ENCODE measurements at regions not wholly inside any gene's neighbourhood (a gene's known extent, or its start where the extent isn't known, plus 50 kb on each side); places are given as distances from the start of the nearest gene placed in this dataset.

DNA sequence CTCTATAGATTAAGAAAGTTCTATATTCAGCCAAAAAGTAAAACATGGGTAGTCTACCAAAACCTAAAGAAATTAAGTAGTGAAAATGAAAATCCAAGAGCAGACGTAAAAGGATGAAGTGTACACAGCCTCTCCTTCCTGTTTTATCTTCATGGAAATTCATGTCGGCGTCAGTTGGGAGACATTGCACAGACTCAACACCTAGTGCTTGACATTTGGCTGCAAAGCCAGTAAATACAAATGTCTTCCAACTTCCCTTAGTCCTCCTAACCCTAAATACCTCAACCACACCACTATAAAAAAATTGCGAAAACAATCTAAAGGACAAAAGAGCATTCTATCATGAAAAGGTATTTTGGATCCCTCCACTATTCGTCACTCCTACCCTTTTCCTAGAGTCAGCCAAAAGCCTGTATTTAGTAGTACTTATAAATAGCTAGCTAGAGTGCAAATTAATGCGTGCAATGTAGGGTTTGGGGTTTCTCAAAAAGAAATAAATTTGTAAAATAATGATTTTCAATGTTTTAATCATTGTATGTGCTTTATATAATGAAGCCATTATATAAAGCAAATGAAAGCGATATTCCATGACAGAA is 56.4 kb upstream of the TRPC4 start:
- H3K9me3 ChIP-seq (ENCODE audit: low read length) = no peaks in the 10 kb centered on the region
- H3K9ac ChIP-seq (ENCODE audit: low read length) = no peak overlapping the region
- no peaks in the 10 kb centered on the region for H3K27me3 ChIP-seq (ENCODE audit: insufficient read depth, low read depth, low read length)
- H3K4me2 ChIP-seq (ENCODE audit: low read length) = no peak overlapping the region
- no peaks in the 10 kb centered on the region for H4K20me1 ChIP-seq (ENCODE audit: insufficient read depth)
- H3K27ac ChIP-seq (ENCODE audit: low read length) = no peak overlapping the region
- no peak overlapping the region for H3K4me3 ChIP-seq (ENCODE audit: low read length)
- no peaks in the 10 kb centered on the region for H3K36me3 ChIP-seq (ENCODE audit: insufficient read depth, low read length)
- H2AFZ ChIP-seq (ENCODE audit: low read depth, low read length) = no peak overlapping the region
- H3F3A ChIP-seq (ENCODE audit: insufficient read depth, low read length, poor library complexity, severe bottlenecking) = peaks cover 8% of the 10 kb centered on the region
- no peaks in the 10 kb centered on the region for H3K9me2 ChIP-seq (ENCODE audit: insufficient read depth, low read length)
- H3K79me2 ChIP-seq (replicated peaks; ENCODE audit: insufficient read depth, low read length) = no peaks in the 10 kb centered on the region
- TF ChIP-seq REST (IDR thresholded peaks at IDR 0.05; ENCODE audit: borderline replicate concordance) = no peak
- TF ChIP-seq EP300 (conservative IDR thresholded peaks at IDR 0.05; ENCODE audit: poor library complexity, severe bottlenecking) = no peak
- no peak for TF ChIP-seq RAD21 (conservative IDR thresholded peaks at IDR 0.05)
- TF ChIP-seq POLR2AphosphoS5 (IDR thresholded peaks at IDR 0.05) = no peak
- no peak for TF ChIP-seq MXI1 (conservative IDR thresholded peaks at IDR 0.05; ENCODE audit: poor library complexity, severe bottlenecking)
- TF ChIP-seq SMC3 (conservative IDR thresholded peaks at IDR 0.05; ENCODE audit: poor library complexity) = no peak
- no peak for TF ChIP-seq TAF1 (IDR thresholded peaks at IDR 0.05; ENCODE audit: low read depth)
- TF ChIP-seq CTCF (IDR thresholded peaks at IDR 0.05; ENCODE audit: poor library complexity, severe bottlenecking) = no peak
- no peak for TF ChIP-seq EZH2 (IDR thresholded peaks at IDR 0.05; ENCODE audit: borderline replicate concordance, insufficient read depth, low read length, poor library complexity, severe bottlenecking)

GRCh38 chr13:37923236-37923635 is 53.7 kb upstream of the TRPC4 start:
- no peak for TF ChIP-seq REST (IDR thresholded peaks at IDR 0.05; ENCODE audit: borderline replicate concordance)
- no peak for TF ChIP-seq EZH2 (IDR thresholded peaks at IDR 0.05; ENCODE audit: borderline replicate concordance, insufficient read depth, low read length, poor library complexity, severe bottlenecking)
- no peak for TF ChIP-seq TAF1 (IDR thresholded peaks at IDR 0.05; ENCODE audit: low read depth)
- no peak for TF ChIP-seq SMC3 (conservative IDR thresholded peaks at IDR 0.05; ENCODE audit: poor library complexity)
- no peak for TF ChIP-seq RAD21 (conservative IDR thresholded peaks at IDR 0.05)
- no peak for TF ChIP-seq POLR2AphosphoS5 (IDR thresholded peaks at IDR 0.05)
- TF ChIP-seq MXI1 (conservative IDR thresholded peaks at IDR 0.05; ENCODE audit: poor library complexity, severe bottlenecking) = no peak
- no peak for TF ChIP-seq CTCF (IDR thresholded peaks at IDR 0.05; ENCODE audit: poor library complexity, severe bottlenecking)
- no peak for TF ChIP-seq EP300 (conservative IDR thresholded peaks at IDR 0.05; ENCODE audit: poor library complexity, severe bottlenecking)
- H3K36me3 ChIP-seq (ENCODE audit: insufficient read depth, low read length) = no peaks in the 10 kb centered on the region

More at GRCh38 chr13:37923236-37923635, 53.7 kb upstream of the TRPC4 start:
- H3K4me2 ChIP-seq (ENCODE audit: low read length) = no peak overlapping the region
- peaks cover 8% of the 10 kb centered on the region for H3F3A ChIP-seq (ENCODE audit: insufficient read depth, low read length, poor library complexity, severe bottlenecking)
- no peaks in the 10 kb centered on the region for H3K9me2 ChIP-seq (ENCODE audit: insufficient read depth, low read length)
- H4K20me1 ChIP-seq (ENCODE audit: insufficient read depth) = no peaks in the 10 kb centered on the region
- no peak overlapping the region for H3K9ac ChIP-seq (ENCODE audit: low read length)
- no peaks in the 10 kb centered on the region for H3K9me3 ChIP-seq (ENCODE audit: low read length)
- H2AFZ ChIP-seq (ENCODE audit: low read depth, low read length) = no peak overlapping the region
- H3K27me3 ChIP-seq (ENCODE audit: insufficient read depth, low read depth, low read length) = no peaks in the 10 kb centered on the region
- no peak overlapping the region for H3K4me3 ChIP-seq (ENCODE audit: low read length)
- no peak overlapping the region for H3K27ac ChIP-seq (ENCODE audit: low read length)
- no peaks in the 10 kb centered on the region for H3K79me2 ChIP-seq (replicated peaks; ENCODE audit: insufficient read depth, low read length)
